ENCODE measurements at regions not wholly inside any gene's neighbourhood (a gene's known extent, or its start where the extent isn't known, plus 50 kb on each side); places are given as distances from the start of the nearest gene placed in this dataset.

GRCh38 chr18:75874401-75875089 is 447.0 kb upstream of the SMIM21 start:
- Mint-ChIP-seq H3K4me3 (no peak overlapping the region), H3K36me3 (ENCODE audit: low read depth) (no peaks in the 10 kb centered on the region), H3K27me3 (no peaks in the 10 kb centered on the region), H3K4me1 (no peaks in the 10 kb centered on the region), H3K27ac (no peak overlapping the region), H3K9me3 (no peaks in the 10 kb centered on the region)
- CTCF ChIA-PET: no interaction called here
- POLR2A ChIA-PET: no interaction called here
- no peak for DNase-seq

GRCh38 chr18:75871596-75871995 is 444.1 kb upstream of the SMIM21 start:
- Mint-ChIP-seq H3K4me3 (no peak overlapping the region), H3K36me3 (ENCODE audit: low read depth) (no peaks in the 10 kb centered on the region), H3K27ac (no peak overlapping the region), H3K27me3 (no peaks in the 10 kb centered on the region), H3K9me3 (no peaks in the 10 kb centered on the region), H3K4me1 (no peaks in the 10 kb centered on the region)
- POLR2A ChIA-PET: no interaction called here
- CTCF ChIA-PET: no interaction called here
- DNase-seq: no peak

- ChIA-PET POLR2A (no interaction called here), CTCF (no interaction called here)
- Mint-ChIP-seq H3K27me3 (no peaks in the 10 kb centered on the region), H3K9me3 (no peaks in the 10 kb centered on the region), H3K4me1 (no peaks in the 10 kb centered on the region), H3K4me3 (no peak overlapping the region), H3K36me3 (ENCODE audit: low read depth) (no peaks in the 10 kb centered on the region), H3K27ac (no peak overlapping the region)
- DNase-seq: no peak
These were observed 441.7 kb upstream of the SMIM21 start for GRCh38 chr18:75869162-75869561.

- no peak overlapping the region for H3K27ac Mint-ChIP-seq
- no peaks in the 10 kb centered on the region for H3K36me3 Mint-ChIP-seq (ENCODE audit: low read depth)
- ChIA-PET CTCF (no interaction called here), POLR2A (no interaction called here)
- no peaks in the 10 kb centered on the region for H3K4me1 Mint-ChIP-seq
- H3K4me3 Mint-ChIP-seq: no peak overlapping the region
- no peak for DNase-seq
- H3K9me3 Mint-ChIP-seq: no peaks in the 10 kb centered on the region
- no peaks in the 10 kb centered on the region for H3K27me3 Mint-ChIP-seq
These were observed 440.5 kb upstream of the SMIM21 start for GRCh38 chr18:75868031-75868430.

GRCh38 chr18:75865639-75866038 is 438.1 kb upstream of the SMIM21 start:
- Mint-ChIP-seq H3K27me3 (no peaks in the 10 kb centered on the region), H3K4me1 (no peaks in the 10 kb centered on the region), H3K9me3 (no peaks in the 10 kb centered on the region)

GRCh38 chr18:75864816-75865215 is 437.3 kb upstream of the SMIM21 start:
- H3K4me3 Mint-ChIP-seq: no peak overlapping the region

More at GRCh38 chr18:75865639-75866038, 438.1 kb upstream of the SMIM21 start:
- no peak for DNase-seq
- ChIA-PET POLR2A (no interaction called here), CTCF (no interaction called here)
- H3K36me3 Mint-ChIP-seq (ENCODE audit: low read depth): no peaks in the 10 kb centered on the region
- no peak overlapping the region for H3K4me3 Mint-ChIP-seq
- H3K27ac Mint-ChIP-seq: no peak overlapping the region

GRCh38 chr18:75863696-75864095 is 436.2 kb upstream of the SMIM21 start:
- CTCF ChIA-PET: no interaction called here

More at GRCh38 chr18:75864816-75865215, 437.3 kb upstream of the SMIM21 start:
- Mint-ChIP-seq H3K27ac (no peak overlapping the region), H3K4me1 (no peaks in the 10 kb centered on the region), H3K9me3 (no peaks in the 10 kb centered on the region), H3K27me3 (no peaks in the 10 kb centered on the region), H3K36me3 (ENCODE audit: low read depth) (no peaks in the 10 kb centered on the region)
- ChIA-PET POLR2A (no interaction called here), CTCF (no interaction called here)
- no peak for DNase-seq

GRCh38 chr18:75862458-75862857 is 435.0 kb upstream of the SMIM21 start:
- no peaks in the 10 kb centered on the region for H3K9me3 Mint-ChIP-seq
- H3K4me1 Mint-ChIP-seq: no peaks in the 10 kb centered on the region
- H3K27me3 Mint-ChIP-seq: peaks cover 3% of the 10 kb centered on the region
- H3K27ac Mint-ChIP-seq: no peak overlapping the region
- POLR2A ChIA-PET: no interaction called here
- H3K36me3 Mint-ChIP-seq (ENCODE audit: low read depth): no peaks in the 10 kb centered on the region
- CTCF ChIA-PET: no interaction called here
- no peak for DNase-seq
- H3K4me3 Mint-ChIP-seq: no peak overlapping the region

More at GRCh38 chr18:75863696-75864095, 436.2 kb upstream of the SMIM21 start:
- Mint-ChIP-seq H3K27me3 (peaks cover 3% of the 10 kb centered on the region), H3K4me1 (no peaks in the 10 kb centered on the region), H3K9me3 (no peaks in the 10 kb centered on the region), H3K4me3 (no peak overlapping the region), H3K27ac (no peak overlapping the region), H3K36me3 (ENCODE audit: low read depth) (no peaks in the 10 kb centered on the region)
- no peak for DNase-seq
- POLR2A ChIA-PET: no interaction called here

- H3K4me1 Mint-ChIP-seq: no peaks in the 10 kb centered on the region
- H3K27me3 Mint-ChIP-seq: peaks cover 3% of the 10 kb centered on the region
These were observed 432.7 kb upstream of the SMIM21 start for GRCh38 chr18:75860166-75860565.

GRCh38 chr18:75859533-75859932 is 432.0 kb upstream of the SMIM21 start:
- Mint-ChIP-seq H3K27ac (no peak overlapping the region), H3K27me3 (peaks cover 3% of the 10 kb centered on the region), H3K4me3 (no peak overlapping the region), H3K36me3 (ENCODE audit: low read depth) (no peaks in the 10 kb centered on the region), H3K9me3 (no peaks in the 10 kb centered on the region), H3K4me1 (no peaks in the 10 kb centered on the region)
- no peak for DNase-seq
- ChIA-PET POLR2A (no interaction called here), CTCF (interaction anchor here (0.5 kb wide), 1 partner anchor 40 kb away, joined by 3 read pairs; no protein-coding TSS in a partner anchor)

More at GRCh38 chr18:75860166-75860565, 432.7 kb upstream of the SMIM21 start:
- H3K36me3 Mint-ChIP-seq (ENCODE audit: low read depth): no peaks in the 10 kb centered on the region
- no peak for DNase-seq
- H3K27ac Mint-ChIP-seq: no peak overlapping the region
- ChIA-PET POLR2A (no interaction called here), CTCF (no interaction called here)
- H3K9me3 Mint-ChIP-seq: no peaks in the 10 kb centered on the region
- H3K4me3 Mint-ChIP-seq: no peak overlapping the region

- no peak for DNase-seq
- H3K27ac Mint-ChIP-seq: no peak overlapping the region
- POLR2A ChIA-PET: no interaction called here
- no peaks in the 10 kb centered on the region for H3K4me1 Mint-ChIP-seq
- CTCF ChIA-PET: no interaction called here
- H3K4me3 Mint-ChIP-seq: no peak overlapping the region
- H3K9me3 Mint-ChIP-seq: no peaks in the 10 kb centered on the region
- peaks cover 3% of the 10 kb centered on the region for H3K27me3 Mint-ChIP-seq
- no peaks in the 10 kb centered on the region for H3K36me3 Mint-ChIP-seq (ENCODE audit: low read depth)
These were observed 431.3 kb upstream of the SMIM21 start for GRCh38 chr18:75858754-75859153.

GRCh38 chr18:75857558-75857957 is 430.1 kb upstream of the SMIM21 start:
- H3K27ac Mint-ChIP-seq: no peak overlapping the region
- no peak overlapping the region for H3K4me3 Mint-ChIP-seq
- no peak for DNase-seq
- H3K36me3 Mint-ChIP-seq (ENCODE audit: low read depth): no peaks in the 10 kb centered on the region
- peaks cover 3% of the 10 kb centered on the region for H3K27me3 Mint-ChIP-seq
- CTCF ChIA-PET: interaction anchor here (1.1 kb wide), 1 partner anchor 19 kb away, joined by 3 read pairs; no protein-coding TSS in a partner anchor
- no peaks in the 10 kb centered on the region for H3K9me3 Mint-ChIP-seq
- H3K4me1 Mint-ChIP-seq: no peaks in the 10 kb centered on the region
- POLR2A ChIA-PET: no interaction called here

- ChIA-PET POLR2A (no interaction called here), CTCF (no interaction called here)
- Mint-ChIP-seq H3K9me3 (no peaks in the 10 kb centered on the region), H3K4me1 (no peaks in the 10 kb centered on the region), H3K36me3 (ENCODE audit: low read depth) (no peaks in the 10 kb centered on the region), H3K4me3 (no peak overlapping the region), H3K27ac (no peak overlapping the region), H3K27me3 (peaks cover 3% of the 10 kb centered on the region)
- DNase-seq: no peak
These were observed 427.3 kb upstream of the SMIM21 start for GRCh38 chr18:75854808-75855207.

- Mint-ChIP-seq H3K4me3 (no peak overlapping the region), H3K4me1 (no peaks in the 10 kb centered on the region), H3K36me3 (ENCODE audit: low read depth) (no peaks in the 10 kb centered on the region), H3K27me3 (no peaks in the 10 kb centered on the region), H3K9me3 (no peaks in the 10 kb centered on the region), H3K27ac (no peak overlapping the region)
- CTCF ChIA-PET: no interaction called here
- no peak for DNase-seq
- POLR2A ChIA-PET: no interaction called here
These were observed 426.7 kb upstream of the SMIM21 start for GRCh38 chr18:75854174-75854573.
